Heart right ventricle (tissue), 16 donors: ENCODE measurements at regions not wholly inside any gene's neighbourhood (a gene's known extent, or its start where the extent isn't known, plus 50 kb on each side); places are given as distances from the start of the nearest gene placed in this dataset.

ENCODE experiments used
- ATAC-seq, 8 donors: fragments of 200-7000 bp; cut with Tn5 transposase; one replicate each; pipeline ENCODE4 v1.9.1; 2020; ENCODE audit warnings: mild to moderate bottlenecking in 8 of 8, moderate library complexity in 8 of 8, moderate number of reproducible peaks in 1 of 8
- DNase-seq, 2 donors: peaks; one replicate each; pipeline ENCODE4 v3.0.0-alpha.2; 2020
- H3K27ac ChIP-seq, 10 donors: fragments of 200-600 bp; sonication (generic) in 2 of 10; one replicate each; pipeline versions ENCODE4 v1.5.0 to v1.8.0; 2020 to 2022; ENCODE audit warnings: mild to moderate bottlenecking in 3 of 10
- H3K27me3 ChIP-seq, 7 donors: fragments of 200-600 bp; one replicate each; pipeline ENCODE4 v1.8.0; 2021 to 2022; ENCODE audit warnings: mild to moderate bottlenecking in 2 of 7
- H3K36me3 ChIP-seq, 9 donors: fragments of 200-600 bp; sonication (generic) in 1 of 9; one replicate each; pipeline versions ENCODE4 v1.5.0 to v1.8.0; 2020 to 2022; ENCODE audit warnings: mild to moderate bottlenecking in 2 of 9
- H3K4me1 ChIP-seq, 9 donors: fragments of 200-600 bp; sonication (generic) in 1 of 9; one replicate each; pipeline versions ENCODE4 v1.5.0 to v1.8.0; 2020 to 2022; ENCODE audit warnings: mild to moderate bottlenecking in 4 of 9
- H3K4me3 ChIP-seq, 10 donors: fragments of 200-600 bp; sonication (generic) in 2 of 10; one replicate each; pipeline versions ENCODE4 v1.5.0 to v1.8.0; 2020 to 2022; ENCODE audit warnings: mild to moderate bottlenecking in 7 of 10, moderate library complexity in 2 of 10
- H3K9me3 ChIP-seq, 11 donors: fragments of 200-600 bp in 10 of 11; sonication (generic) in 2 of 11; one replicate each; pipeline versions ENCODE4 v1.5.0 to v1.8.0; 2013 to 2022; ENCODE audit warnings: mild to moderate bottlenecking in 2 of 11, control low read depth in 1 of 11, moderate library complexity in 1 of 11
- WGBS, 2 donors: extraction: QIAGEN DNeasy Blood & Tissue Kit; methylation state at CpG; one replicate each; pipeline ENCODE4 v1.1.7; 2013; ENCODE audit warnings: inconsistent platforms in 1 of 2; 5-methylcytosine and 5-hydroxymethylcytosine counted together
- intact Hi-C, 10 donors: fragments of 100-400 bp; cut with DNase I; formaldehyde crosslinking; loops; one replicate each; pipeline versions ENCODE4 v1.11.1 to v1.14.2; 2022
- TF ChIP-seq, protein P1 (sequence below), 9 donors: fragments of 200-600 bp; sonication (generic) in 2 of 9; IDR thresholded peaks; one replicate each; pipeline versions ENCODE4 v1.5.0 to v1.8.0; 2021 to 2022; ENCODE audit warnings: antibody characterized with exemption in 9 of 9, mild to moderate bottlenecking in 5 of 9, moderate library complexity in 1 of 9
- donor health status: Arrhythmogenic right ventricular cardiomyopathy.
- donor health status: ischemic (EF 13 %, LVEDD 7.1; RV severe dilation, severe dysfunction).
- donor health status: healthy with polysubstance abuse.
- donor health status: DM: no; HTN: yes; CAD: no.
- donor health status: DM: no; HTN: no; CAD: no.
- donor health status: ischemic (EF 25% LVEDD 6.9; RV normal size, moderate dysfunction).
- donor health status: ischemic (EF 25% LVEDD 5.7; RV mildly dilated, moderate dysfunction).
- donor health status: healthy.
- donor health status: DM: yes; HTN: yes; CAD: no.
- donor health status: Ischemic cardiomyopathy.
- donor health status: ischemic (EF 35%, LVEDD 5.7; RV mildly dilated, moderate dysfunction).
- donor health status: nonischemic (EF 11% LVEDD 7.7; RV severe dilation, severe dysfunction).
- donor health status: DM: yes; HTN: yes; CAD: no.
- donor health status: PGD.
- donor health status: ischemic (EF 29% LVEDD 5.4; RV normal size, mild dysfunction).
- donor health status: nonischemic (EF 23%, LVEDD 6.1; RV moderate dilation, normal function).

DNA sequence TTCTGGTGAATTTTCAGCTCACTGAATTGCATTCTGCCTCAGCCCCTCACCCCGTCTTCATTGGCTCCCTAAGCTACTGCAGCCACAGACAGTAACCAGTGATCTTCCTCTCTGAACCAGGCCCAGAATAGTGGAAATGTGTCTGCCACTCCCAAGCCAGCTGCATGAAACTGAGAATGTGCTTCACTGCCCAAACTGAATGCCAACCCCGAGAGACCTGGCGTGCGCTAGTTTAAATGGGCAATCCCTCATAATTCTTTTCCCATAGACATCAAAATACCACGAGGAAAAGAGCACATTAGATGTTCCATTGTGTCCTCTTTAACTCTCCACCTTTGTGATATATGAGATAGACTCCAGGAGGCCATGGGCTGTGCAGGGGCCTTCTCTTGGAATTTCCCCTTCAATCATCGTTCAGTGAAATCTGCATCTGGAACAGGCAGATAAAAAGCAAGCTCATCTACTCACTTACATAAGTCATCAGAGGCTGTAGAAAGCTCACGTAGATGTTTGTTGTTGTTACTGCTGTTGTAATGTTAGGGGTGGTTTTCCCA lies 320.2 kb downstream of the NFIB start:
- Histone ChIP-seq H3K36me3 (no peaks in the 10 kb centered on the region), H3K27me3 (no peaks in the 10 kb centered on the region), H3K4me1 (peaks cover 0 to 12% (median 0%) of the 10 kb centered on the region in 9 donors), H3K27ac (peak overlapping the region in 3 of 10 donors; percentile 11 to 34 (median 19)), H3K4me3 (no peak overlapping the region), H3K9me3 (no peaks in the 10 kb centered on the region)
- TF ChIP-seq, protein P1, sequence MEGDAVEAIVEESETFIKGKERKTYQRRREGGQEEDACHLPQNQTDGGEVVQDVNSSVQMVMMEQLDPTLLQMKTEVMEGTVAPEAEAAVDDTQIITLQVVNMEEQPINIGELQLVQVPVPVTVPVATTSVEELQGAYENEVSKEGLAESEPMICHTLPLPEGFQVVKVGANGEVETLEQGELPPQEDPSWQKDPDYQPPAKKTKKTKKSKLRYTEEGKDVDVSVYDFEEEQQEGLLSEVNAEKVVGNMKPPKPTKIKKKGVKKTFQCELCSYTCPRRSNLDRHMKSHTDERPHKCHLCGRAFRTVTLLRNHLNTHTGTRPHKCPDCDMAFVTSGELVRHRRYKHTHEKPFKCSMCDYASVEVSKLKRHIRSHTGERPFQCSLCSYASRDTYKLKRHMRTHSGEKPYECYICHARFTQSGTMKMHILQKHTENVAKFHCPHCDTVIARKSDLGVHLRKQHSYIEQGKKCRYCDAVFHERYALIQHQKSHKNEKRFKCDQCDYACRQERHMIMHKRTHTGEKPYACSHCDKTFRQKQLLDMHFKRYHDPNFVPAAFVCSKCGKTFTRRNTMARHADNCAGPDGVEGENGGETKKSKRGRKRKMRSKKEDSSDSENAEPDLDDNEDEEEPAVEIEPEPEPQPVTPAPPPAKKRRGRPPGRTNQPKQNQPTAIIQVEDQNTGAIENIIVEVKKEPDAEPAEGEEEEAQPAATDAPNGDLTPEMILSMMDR (IDR thresholded peaks at IDR 0.05), result no peak
- DNase-seq (no peak), ATAC-seq (peak in 2 of 8 donors; percentile 24 to 42)
- intact Hi-C loops, result no loop called here
- WGBS, 2 donors, result 74 to 75% methylated on average over 7 of the region's 7 CpGs

DNA sequence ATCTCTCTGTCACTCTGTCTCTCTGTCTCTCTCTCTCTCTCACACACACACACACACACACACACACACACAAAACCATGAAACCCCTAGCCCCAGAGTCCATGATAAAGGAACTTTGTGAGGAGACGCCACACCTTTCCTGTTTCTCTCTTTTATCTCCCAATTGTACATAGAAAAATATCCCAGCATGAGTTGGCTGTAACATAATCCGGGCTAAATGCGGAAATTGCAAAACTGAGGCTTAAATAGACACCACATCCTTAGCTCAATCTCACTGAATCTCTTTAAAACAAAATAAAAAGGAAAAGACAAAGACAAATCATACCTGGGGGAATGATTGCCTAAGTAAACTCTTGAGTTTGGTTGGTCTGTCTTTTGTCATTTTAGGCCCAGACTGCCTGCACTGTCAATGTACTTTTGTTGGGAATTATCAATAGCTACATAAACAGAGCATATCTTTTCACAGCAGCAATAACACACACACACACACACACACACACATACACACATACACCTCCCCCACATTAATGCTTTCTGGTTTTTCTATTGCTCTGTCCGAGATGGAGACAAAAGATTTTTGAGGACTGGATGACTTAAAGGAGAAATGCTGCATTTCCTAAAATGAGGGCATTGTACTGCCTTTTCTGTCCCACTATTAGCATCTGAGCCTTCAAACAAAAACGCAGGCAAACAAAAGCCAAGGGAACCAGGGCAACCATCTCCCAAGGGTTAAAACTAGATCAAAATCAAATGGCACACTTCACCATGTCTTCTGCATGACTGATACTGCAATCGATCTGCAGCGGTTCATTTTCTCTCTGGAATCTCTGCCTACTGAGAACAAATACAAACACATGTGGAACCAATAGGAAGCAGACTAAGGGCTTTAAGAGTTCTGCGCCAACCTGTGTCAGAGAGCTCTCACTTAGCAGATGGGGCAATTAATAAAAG lies 321.5 kb downstream of the NFIB start:
- Histone ChIP-seq H3K9me3 (no peaks in the 10 kb centered on the region), H3K36me3 (no peaks in the 10 kb centered on the region), H3K4me1 (peaks cover 0 to 12% (median 0%) of the 10 kb centered on the region in 9 donors), H3K27ac (no peak overlapping the region), H3K4me3 (no peak overlapping the region), H3K27me3 (no peaks in the 10 kb centered on the region)
- 84 to 87% methylated on average over 8 of the region's 8 CpGs for WGBS, 2 donors
- DNase-seq (no peak), ATAC-seq (no peak)
- intact Hi-C loops, result no loop called here
- TF ChIP-seq, protein P1 (IDR thresholded peaks at IDR 0.05), result no peak

DNA sequence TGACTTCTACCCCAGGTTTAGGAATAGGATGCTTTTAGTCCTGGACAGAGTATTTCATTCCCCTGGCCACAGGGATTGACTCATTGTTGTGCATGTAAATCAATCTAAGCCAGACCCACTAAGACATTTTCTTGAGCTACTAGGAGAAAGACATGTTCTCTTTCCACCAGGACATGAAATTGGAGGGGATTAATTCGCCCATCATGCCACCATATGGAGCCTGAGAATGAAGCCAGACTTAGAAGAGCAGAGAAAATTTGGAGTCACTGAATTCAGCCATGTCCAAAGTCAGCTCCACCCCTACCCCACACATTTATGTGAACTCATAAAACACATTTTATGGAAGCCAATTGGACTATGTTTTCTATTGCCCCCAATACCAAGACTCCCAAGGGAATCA lies 322.5 kb downstream of the NFIB start:
- Histone ChIP-seq H3K36me3 (no peaks in the 10 kb centered on the region), H3K4me1 (peaks cover 0 to 12% (median 0%) of the 10 kb centered on the region in 9 donors), H3K9me3 (no peaks in the 10 kb centered on the region), H3K27me3 (no peaks in the 10 kb centered on the region), H3K27ac (no peak overlapping the region), H3K4me3 (no peak overlapping the region)
- 97 to 98% methylated on average over 1 of the region's 1 CpG for WGBS, 2 donors
- DNase-seq, result no peak
- intact Hi-C loops, result no loop called here
- ATAC-seq, result no peak
- TF ChIP-seq, protein P1 (IDR thresholded peaks at IDR 0.05), result no peak

DNA sequence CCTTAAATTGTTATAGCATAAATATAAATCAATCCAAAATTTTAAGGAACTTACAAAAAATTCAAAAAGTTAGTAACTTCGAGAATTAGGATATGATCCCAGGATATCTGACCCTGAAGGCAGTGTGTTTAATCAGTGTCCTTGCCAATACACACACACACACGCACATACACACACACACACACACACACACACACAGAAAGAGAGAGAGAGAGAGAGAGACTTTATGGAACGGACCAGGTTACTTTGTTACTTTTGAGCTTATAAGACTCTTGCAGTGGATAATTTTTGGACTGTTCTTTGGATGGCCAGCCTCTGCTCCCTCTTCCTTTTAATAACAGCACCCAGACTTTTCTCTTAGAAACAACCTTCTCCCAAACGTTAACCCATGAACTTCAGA lies 322.9 kb downstream of the NFIB start:
- H3K4me1 ChIP-seq, result peaks cover 0 to 12% (median 0%) of the 10 kb centered on the region in 9 donors
- DNase-seq, result no peak
- H3K36me3 ChIP-seq, result no peaks in the 10 kb centered on the region
- no peak overlapping the region for H3K27ac ChIP-seq
- ATAC-seq, result no peak
- H3K9me3 ChIP-seq, result no peaks in the 10 kb centered on the region
- no peaks in the 10 kb centered on the region for H3K27me3 ChIP-seq
- WGBS, 2 donors, result 67 to 79% methylated on average over 4 of the region's 4 CpGs
- intact Hi-C loops, result no loop called here
- TF ChIP-seq, protein P1 (IDR thresholded peaks at IDR 0.05), result no peak
- H3K4me3 ChIP-seq, result no peak overlapping the region
